ENCODE measurements at regions not wholly inside any gene's neighbourhood (a gene's known extent, or its start where the extent isn't known, plus 50 kb on each side); places are given as distances from the start of the nearest gene placed in this dataset.

GRCh38 chr10:131739206-131739605 lies 161.6 kb upstream of the PPP2R2D start:
- H3K4me3 Mint-ChIP-seq (ENCODE audit: low read depth, unreplicated experiment): no peak overlapping the region
- no TSS peak for BruUV-seq (replicated peaks)
- H3K9me3 Mint-ChIP-seq (ENCODE audit: low read depth, unreplicated experiment): peaks cover 6% of the 10 kb centered on the region
- intact Hi-C loops (cut with micrococcal nuclease; ENCODE audit: unreplicated experiment): no loop called here
- CTCF ChIA-PET: no interaction called here
- no peak for TF ChIP-seq CTCF (IDR thresholded peaks at IDR 0.05; ENCODE audit: unreplicated experiment)
- no peaks in the 10 kb centered on the region for H3K36me3 Mint-ChIP-seq (ENCODE audit: insufficient read depth, unreplicated experiment)
- no peak for DNase-seq
- H3K27me3 Mint-ChIP-seq (ENCODE audit: unreplicated experiment): peaks cover 21% of the 10 kb centered on the region
- H3K27ac Mint-ChIP-seq (ENCODE audit: unreplicated experiment): no peak overlapping the region
- peaks cover 7% of the 10 kb centered on the region for H3K4me1 Mint-ChIP-seq (ENCODE audit: low read depth, unreplicated experiment)

GRCh38 chr10:131742500-131742951 lies 158.3 kb upstream of the PPP2R2D start:
- Mint-ChIP-seq H3K36me3 (ENCODE audit: insufficient read depth, unreplicated experiment) (no peaks in the 10 kb centered on the region), H3K4me1 (ENCODE audit: low read depth, unreplicated experiment) (peaks cover 7% of the 10 kb centered on the region), H3K9me3 (ENCODE audit: low read depth, unreplicated experiment) (peaks cover 6% of the 10 kb centered on the region), H3K27me3 (ENCODE audit: unreplicated experiment) (peaks cover 36% of the 10 kb centered on the region), H3K27ac (ENCODE audit: unreplicated experiment) (no peak overlapping the region), H3K4me3 (ENCODE audit: low read depth, unreplicated experiment) (no peak overlapping the region)
- BruUV-seq (replicated peaks): no TSS peak
- CTCF ChIA-PET: no interaction called here
- no peak for DNase-seq
- TF ChIP-seq CTCF (IDR thresholded peaks at IDR 0.05; ENCODE audit: unreplicated experiment): no peak
- intact Hi-C loops (cut with micrococcal nuclease; ENCODE audit: unreplicated experiment): no loop called here

- H3K4me1 Mint-ChIP-seq (ENCODE audit: low read depth, unreplicated experiment): peaks cover 10% of the 10 kb centered on the region
- intact Hi-C loops (cut with micrococcal nuclease; ENCODE audit: unreplicated experiment): no loop called here
- no TSS peak for BruUV-seq (replicated peaks)
- CTCF ChIA-PET: no interaction called here
- no peak overlapping the region for H3K4me3 Mint-ChIP-seq (ENCODE audit: low read depth, unreplicated experiment)
- no peak for TF ChIP-seq CTCF (IDR thresholded peaks at IDR 0.05; ENCODE audit: unreplicated experiment)
- H3K27ac Mint-ChIP-seq (ENCODE audit: unreplicated experiment): no peak overlapping the region
- H3K36me3 Mint-ChIP-seq (ENCODE audit: insufficient read depth, unreplicated experiment): peaks cover under 1% of the 10 kb centered on the region
- no peak for DNase-seq
- H3K9me3 Mint-ChIP-seq (ENCODE audit: low read depth, unreplicated experiment): peaks cover 6% of the 10 kb centered on the region
- H3K27me3 Mint-ChIP-seq (ENCODE audit: unreplicated experiment): peaks cover 37% of the 10 kb centered on the region
Measured at GRCh38 chr10:131743190-131744151, 157.3 kb upstream of the PPP2R2D start.

- Mint-ChIP-seq H3K36me3 (ENCODE audit: insufficient read depth, unreplicated experiment) (peaks cover 4% of the 10 kb centered on the region), H3K27ac (ENCODE audit: unreplicated experiment) (no peak overlapping the region), H3K27me3 (ENCODE audit: unreplicated experiment) (peaks cover 40% of the 10 kb centered on the region), H3K9me3 (ENCODE audit: low read depth, unreplicated experiment) (peaks cover 6% of the 10 kb centered on the region), H3K4me1 (ENCODE audit: low read depth, unreplicated experiment) (peaks cover 16% of the 10 kb centered on the region), H3K4me3 (ENCODE audit: low read depth, unreplicated experiment) (no peak overlapping the region)
- CTCF ChIA-PET: no interaction called here
- no peak for TF ChIP-seq CTCF (IDR thresholded peaks at IDR 0.05; ENCODE audit: unreplicated experiment)
- intact Hi-C loops (cut with micrococcal nuclease; ENCODE audit: unreplicated experiment): no loop called here
- no TSS peak for BruUV-seq (replicated peaks)
- no peak for DNase-seq
Measured at GRCh38 chr10:131744346-131744745, 156.5 kb upstream of the PPP2R2D start.

All from Calu3 (cell line).